ENCODE measurements at regions not wholly inside any gene's neighbourhood (a gene's known extent, or its start where the extent isn't known, plus 50 kb on each side); places are given as distances from the start of the nearest gene placed in this dataset.

DNA sequence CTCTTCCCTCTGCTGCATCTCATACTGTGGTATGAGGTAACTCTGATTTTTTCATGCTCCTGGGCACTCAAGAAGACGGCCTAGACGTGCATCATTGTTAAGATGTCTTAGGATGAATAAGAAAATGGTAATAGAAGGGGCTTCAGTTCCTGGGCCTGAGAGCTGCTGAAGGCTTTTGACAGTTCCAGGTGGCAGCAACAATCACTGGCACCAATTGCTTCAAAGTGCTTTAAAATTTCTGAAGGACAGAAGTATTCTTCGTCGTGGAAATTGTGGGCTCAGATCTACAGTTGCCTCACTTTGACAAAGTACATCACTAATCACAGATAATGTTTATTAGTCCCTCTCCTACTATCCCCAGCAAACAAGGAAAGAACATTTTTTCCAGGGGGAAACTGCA, 536.6 kb upstream of the CAMK1G start:
- H3K27ac ChIP-seq = no peak overlapping the region
- H3K4me3 ChIP-seq (ENCODE audit: low read depth, low read length) = no peak overlapping the region
- H3K27me3 ChIP-seq (ENCODE audit: insufficient read depth, low read depth, severe bottlenecking) = peaks cover 23% of the 10 kb centered on the region
- no peaks in the 10 kb centered on the region for H3K9me3 ChIP-seq (ENCODE audit: severe bottlenecking)
- no peak for DNase-seq
- H3K36me3 ChIP-seq = no peaks in the 10 kb centered on the region
- TF ChIP-seq, protein P1, sequence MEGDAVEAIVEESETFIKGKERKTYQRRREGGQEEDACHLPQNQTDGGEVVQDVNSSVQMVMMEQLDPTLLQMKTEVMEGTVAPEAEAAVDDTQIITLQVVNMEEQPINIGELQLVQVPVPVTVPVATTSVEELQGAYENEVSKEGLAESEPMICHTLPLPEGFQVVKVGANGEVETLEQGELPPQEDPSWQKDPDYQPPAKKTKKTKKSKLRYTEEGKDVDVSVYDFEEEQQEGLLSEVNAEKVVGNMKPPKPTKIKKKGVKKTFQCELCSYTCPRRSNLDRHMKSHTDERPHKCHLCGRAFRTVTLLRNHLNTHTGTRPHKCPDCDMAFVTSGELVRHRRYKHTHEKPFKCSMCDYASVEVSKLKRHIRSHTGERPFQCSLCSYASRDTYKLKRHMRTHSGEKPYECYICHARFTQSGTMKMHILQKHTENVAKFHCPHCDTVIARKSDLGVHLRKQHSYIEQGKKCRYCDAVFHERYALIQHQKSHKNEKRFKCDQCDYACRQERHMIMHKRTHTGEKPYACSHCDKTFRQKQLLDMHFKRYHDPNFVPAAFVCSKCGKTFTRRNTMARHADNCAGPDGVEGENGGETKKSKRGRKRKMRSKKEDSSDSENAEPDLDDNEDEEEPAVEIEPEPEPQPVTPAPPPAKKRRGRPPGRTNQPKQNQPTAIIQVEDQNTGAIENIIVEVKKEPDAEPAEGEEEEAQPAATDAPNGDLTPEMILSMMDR (IDR thresholded peaks at IDR 0.05; ENCODE audit: low read depth, low read length) = no peak

DNA sequence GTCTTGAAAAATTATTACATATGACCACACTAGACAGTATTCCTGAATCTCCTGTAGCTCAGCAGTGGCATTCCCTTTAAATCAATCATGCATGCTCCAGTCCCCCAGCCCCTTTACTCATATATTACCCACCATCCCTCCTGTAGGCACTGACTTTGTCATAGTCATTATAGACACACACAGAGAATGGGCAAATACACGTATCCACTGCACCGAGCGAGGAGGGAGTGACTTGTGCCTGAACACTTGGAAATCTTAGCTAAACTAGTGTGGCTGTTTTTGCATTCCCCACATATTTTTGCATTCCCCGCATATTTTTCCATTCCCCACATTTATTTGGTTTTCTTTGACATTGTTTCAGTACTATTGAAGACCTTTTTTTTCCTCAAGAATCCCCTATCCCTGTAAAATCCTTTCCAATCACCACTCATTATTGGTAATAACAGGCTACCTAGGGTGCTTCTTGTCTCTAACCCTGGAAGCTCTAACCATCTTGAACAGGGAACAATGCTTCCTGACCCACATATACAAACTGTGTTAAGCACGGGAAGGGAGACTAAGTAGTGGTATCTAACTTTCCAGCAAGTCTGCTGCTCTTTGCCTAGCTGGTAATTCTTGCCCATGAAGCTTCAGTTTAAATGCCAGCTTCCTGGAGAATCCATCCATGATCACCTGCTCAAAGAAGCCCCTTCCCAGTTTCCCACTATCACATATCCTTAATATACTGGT, 534.4 kb upstream of the CAMK1G start:
- Histone ChIP-seq H3K9me3 (ENCODE audit: severe bottlenecking) (no peaks in the 10 kb centered on the region), H3K36me3 (no peaks in the 10 kb centered on the region), H3K4me3 (ENCODE audit: low read depth, low read length) (no peak overlapping the region), H3K27me3 (ENCODE audit: insufficient read depth, low read depth, severe bottlenecking) (peaks cover 23% of the 10 kb centered on the region), H3K27ac (no peak overlapping the region)
- DNase-seq = no peak
- TF ChIP-seq, protein P1 (IDR thresholded peaks at IDR 0.05; ENCODE audit: low read depth, low read length) = no peak

DNA sequence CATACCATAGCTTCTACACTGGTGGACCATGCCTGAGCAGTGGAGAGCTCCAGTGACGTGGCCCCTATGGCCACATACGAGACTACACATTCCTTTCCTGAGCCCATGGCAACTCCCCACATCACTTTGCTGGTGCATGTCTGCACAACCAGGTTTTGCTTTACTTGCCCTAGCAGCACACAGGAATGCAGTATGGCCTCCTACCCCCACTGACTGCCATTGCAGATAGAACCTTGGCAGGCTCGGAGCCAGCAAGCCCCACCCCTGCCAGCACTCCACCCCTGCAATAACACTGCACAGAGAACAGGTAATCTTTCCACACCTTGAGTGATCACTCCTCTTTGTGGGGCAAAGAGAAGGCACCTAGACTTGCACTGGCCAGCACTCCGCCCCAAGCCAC, 531.9 kb upstream of the CAMK1G start:
- no peak for DNase-seq

DNA sequence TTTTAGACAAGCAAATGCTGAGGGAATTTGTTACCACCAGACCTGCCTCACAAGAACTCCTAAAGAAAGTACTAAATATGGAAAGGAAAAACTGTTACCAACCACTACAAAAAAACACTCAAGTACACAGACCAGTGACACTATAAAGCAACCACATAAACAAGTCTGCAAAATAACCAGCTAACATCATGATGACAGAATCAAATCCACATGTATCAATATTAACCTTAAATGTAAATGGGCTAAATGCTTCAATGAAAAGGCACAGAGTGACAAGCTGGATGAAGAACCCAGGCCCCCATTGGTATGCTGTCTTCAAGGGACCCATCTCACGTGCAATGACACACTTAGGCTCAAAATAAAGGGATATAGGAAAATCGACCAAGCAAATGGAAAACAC, 529.9 kb upstream of the CAMK1G start:
- H3K36me3 ChIP-seq = no peaks in the 10 kb centered on the region

More for the DNA sequence above, 531.9 kb upstream of the CAMK1G start:
- TF ChIP-seq, protein P1 (IDR thresholded peaks at IDR 0.05; ENCODE audit: low read depth, low read length) = no peak
- Histone ChIP-seq H3K27me3 (ENCODE audit: insufficient read depth, low read depth, severe bottlenecking) (peaks cover 23% of the 10 kb centered on the region), H3K9me3 (ENCODE audit: severe bottlenecking) (no peaks in the 10 kb centered on the region), H3K27ac (no peak overlapping the region), H3K4me3 (ENCODE audit: low read depth, low read length) (no peak overlapping the region), H3K36me3 (no peaks in the 10 kb centered on the region)

DNA sequence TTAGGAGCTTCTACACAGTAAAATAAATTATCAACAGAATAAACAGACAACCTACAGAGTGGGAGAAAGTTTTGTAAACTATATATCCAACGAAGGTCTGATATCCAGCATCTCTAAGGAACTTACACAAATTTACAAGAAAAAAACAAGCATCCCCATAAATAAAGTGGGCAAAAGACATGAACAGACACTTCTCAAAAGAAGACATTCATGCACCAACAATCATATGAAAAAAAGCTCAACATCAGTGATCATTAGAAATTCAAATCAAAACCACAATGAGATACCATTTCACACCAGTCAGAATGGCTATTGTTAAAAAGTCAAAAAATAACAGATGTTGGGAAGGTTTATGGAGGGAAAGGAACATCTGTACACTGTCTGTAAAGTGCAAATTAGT, 526.4 kb upstream of the CAMK1G start:
- H3K9me3 ChIP-seq (ENCODE audit: severe bottlenecking) = peaks cover 2% of the 10 kb centered on the region
- H3K27ac ChIP-seq = no peak overlapping the region
- peaks cover 9% of the 10 kb centered on the region for H3K27me3 ChIP-seq (ENCODE audit: insufficient read depth, low read depth, severe bottlenecking)
- no peak for DNase-seq
- no peaks in the 10 kb centered on the region for H3K36me3 ChIP-seq
- TF ChIP-seq, protein P1 (IDR thresholded peaks at IDR 0.05; ENCODE audit: low read depth, low read length) = no peak
- no peak overlapping the region for H3K4me3 ChIP-seq (ENCODE audit: low read depth, low read length)

More for the DNA sequence above, 529.9 kb upstream of the CAMK1G start:
- Histone ChIP-seq H3K4me3 (ENCODE audit: low read depth, low read length) (no peak overlapping the region), H3K27ac (no peak overlapping the region), H3K9me3 (ENCODE audit: severe bottlenecking) (peaks cover 2% of the 10 kb centered on the region), H3K27me3 (ENCODE audit: insufficient read depth, low read depth, severe bottlenecking) (peaks cover 9% of the 10 kb centered on the region)
- DNase-seq = no peak
- TF ChIP-seq, protein P1 (IDR thresholded peaks at IDR 0.05; ENCODE audit: low read depth, low read length) = no peak

DNA sequence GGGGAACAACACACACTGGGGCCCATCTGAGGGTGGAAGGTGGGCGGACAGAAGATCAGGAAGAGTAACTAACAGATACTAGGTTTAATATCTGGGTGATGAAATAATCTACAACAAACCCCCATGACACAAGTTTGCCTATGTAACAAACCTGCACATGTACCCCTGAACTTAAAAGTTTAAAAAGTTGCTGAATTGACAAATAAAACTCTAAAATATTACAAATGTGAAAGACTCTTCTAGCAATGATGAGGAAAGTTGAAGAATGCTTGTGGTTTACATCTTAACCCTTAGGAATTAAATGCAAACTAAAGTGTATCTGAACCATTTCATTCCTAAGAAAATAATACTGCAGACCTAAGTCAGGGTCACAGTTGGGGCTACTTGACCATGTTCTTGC, 525.6 kb upstream of the CAMK1G start:
- Histone ChIP-seq H3K9me3 (ENCODE audit: severe bottlenecking) (peaks cover 2% of the 10 kb centered on the region), H3K27ac (no peak overlapping the region), H3K4me3 (ENCODE audit: low read depth, low read length) (no peak overlapping the region), H3K36me3 (no peaks in the 10 kb centered on the region), H3K27me3 (ENCODE audit: insufficient read depth, low read depth, severe bottlenecking) (peaks cover 13% of the 10 kb centered on the region)
- TF ChIP-seq, protein P1 (IDR thresholded peaks at IDR 0.05; ENCODE audit: low read depth, low read length) = no peak
- no peak for DNase-seq

All from WERI-Rb-1 (cell line).